Gastrocnemius medialis (tissue), 4 donors: ENCODE measurements at regions not wholly inside any gene's neighbourhood (a gene's known extent, or its start where the extent isn't known, plus 50 kb on each side); places are given as distances from the start of the nearest gene placed in this dataset.

Experiments
- POLR2A ChIP-seq, 2 donors: fragments of 450-650 bp; IDR thresholded peaks; one replicate each; pipeline ENCODE4 v1.6.1; 2017; ENCODE audit warnings: antibody characterized with exemption in 2 of 2, mild to moderate bottlenecking in 2 of 2, moderate library complexity in 2 of 2
- TF ChIP-seq, protein P1 (sequence below), 5 experiments: fragments of 450-650 bp in 3 of 5; fragments of 200-600 bp in 2 of 5; sonication (generic) in 2 of 5; IDR thresholded peaks in 4 of 5; conservative IDR thresholded peaks in 1 of 5; 1 replicate in 4 of 5; 2 replicates in 1 of 5; pipeline ENCODE4 v1.5.1; 2016 to 2019; ENCODE audit warnings: antibody characterized with exemption in 5 of 5, mild to moderate bottlenecking in 3 of 5, moderate library complexity in 3 of 5

DNA sequence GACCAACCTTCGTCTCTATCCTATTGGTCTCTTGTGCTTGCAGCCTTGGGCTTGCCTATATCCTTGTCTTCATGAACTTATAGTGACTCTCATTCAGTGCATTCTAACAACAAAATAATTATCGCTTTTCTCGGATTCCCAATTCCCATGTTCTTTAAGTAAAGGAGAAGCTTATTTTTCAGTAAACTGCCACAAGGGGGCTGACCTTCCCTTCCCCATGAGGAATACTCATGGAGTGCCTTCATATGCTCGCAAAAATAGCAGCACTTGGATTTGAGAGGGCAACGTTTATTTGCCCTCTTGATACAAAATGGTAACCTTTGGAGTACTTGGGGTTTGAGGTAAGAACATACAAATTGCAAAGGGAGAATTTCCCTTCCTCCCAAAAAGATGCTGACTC lies 183.2 kb upstream of the TENT5D start:
- TF ChIP-seq, protein P1, sequence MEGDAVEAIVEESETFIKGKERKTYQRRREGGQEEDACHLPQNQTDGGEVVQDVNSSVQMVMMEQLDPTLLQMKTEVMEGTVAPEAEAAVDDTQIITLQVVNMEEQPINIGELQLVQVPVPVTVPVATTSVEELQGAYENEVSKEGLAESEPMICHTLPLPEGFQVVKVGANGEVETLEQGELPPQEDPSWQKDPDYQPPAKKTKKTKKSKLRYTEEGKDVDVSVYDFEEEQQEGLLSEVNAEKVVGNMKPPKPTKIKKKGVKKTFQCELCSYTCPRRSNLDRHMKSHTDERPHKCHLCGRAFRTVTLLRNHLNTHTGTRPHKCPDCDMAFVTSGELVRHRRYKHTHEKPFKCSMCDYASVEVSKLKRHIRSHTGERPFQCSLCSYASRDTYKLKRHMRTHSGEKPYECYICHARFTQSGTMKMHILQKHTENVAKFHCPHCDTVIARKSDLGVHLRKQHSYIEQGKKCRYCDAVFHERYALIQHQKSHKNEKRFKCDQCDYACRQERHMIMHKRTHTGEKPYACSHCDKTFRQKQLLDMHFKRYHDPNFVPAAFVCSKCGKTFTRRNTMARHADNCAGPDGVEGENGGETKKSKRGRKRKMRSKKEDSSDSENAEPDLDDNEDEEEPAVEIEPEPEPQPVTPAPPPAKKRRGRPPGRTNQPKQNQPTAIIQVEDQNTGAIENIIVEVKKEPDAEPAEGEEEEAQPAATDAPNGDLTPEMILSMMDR (IDR thresholded peaks at IDR 0.05 in 4 of 5, conservative IDR thresholded peaks at IDR 0.05 in 1 of 5) = no peak
- no peak for TF ChIP-seq POLR2A (IDR thresholded peaks at IDR 0.05)
